CD4-positive, CD25-positive, alpha-beta regulatory T cell (primary cell): ENCODE measurements at regions not wholly inside any gene's neighbourhood (a gene's known extent, or its start where the extent isn't known, plus 50 kb on each side); places are given as distances from the start of the nearest gene placed in this dataset.

Source experiments
- ATAC-seq, 2 donors: fragments of 150-1000 bp; cut with Tn5 transposase; one replicate each; pipeline ENCODE4 v1.10.0; 2021; ENCODE audit warnings: low read depth in 2 of 2, moderate number of reproducible peaks in 2 of 2, moderate library complexity in 1 of 2
- DNase-seq, 3 donors: peaks; one replicate each; pipeline versions ENCODE4 v3.0.0 to v3.0.0-alpha.2; 2012 to 2022; ENCODE audit warnings: mixed read lengths in 1 of 3
- H3K27ac ChIP-seq: one replicate; pipeline ENCODE4 v1.7.0; 2013; ENCODE audit warnings: mild to moderate bottlenecking, low read length; ENCODE audit not compliant: insufficient read depth, poor library complexity, severe bottlenecking
- H3K27me3 ChIP-seq: one replicate; pipeline ENCODE4 v1.7.0; 2013; ENCODE audit warnings: low read length; ENCODE audit not compliant: control insufficient read depth, insufficient read depth
- H3K36me3 ChIP-seq: one replicate; pipeline ENCODE4 v1.7.0; 2013; ENCODE audit warnings: mild to moderate bottlenecking, low read length, moderate library complexity; ENCODE audit not compliant: control insufficient read depth, insufficient read depth
- H3K4me1 ChIP-seq: 2 replicates; pipeline ENCODE4 v1.7.0; 2013; ENCODE audit warnings: mild to moderate bottlenecking, low read length; ENCODE audit not compliant: insufficient read depth, control insufficient read depth, poor library complexity, severe bottlenecking
- H3K4me3 ChIP-seq: one replicate; pipeline ENCODE4 v1.7.0; 2013; ENCODE audit warnings: low read depth, mild to moderate bottlenecking, low read length, moderate library complexity
- H3K9me3 ChIP-seq, 2 experiments: 1 replicate in 1 of 2; 2 replicates in 1 of 2; pipeline ENCODE4 v1.7.0; 2013; ENCODE audit warnings: low read length in 2 of 2, mild to moderate bottlenecking in 1 of 2, moderate library complexity in 1 of 2; ENCODE audit not compliant: control insufficient read depth in 2 of 2
- H3K27ac Mint-ChIP-seq, 3 donors: one replicate each; pipeline ENCODE4 v1.8.0; 2020 to 2022; ENCODE audit warnings: mild to moderate bottlenecking in 3 of 3, mixed read lengths in 3 of 3, moderate library complexity in 2 of 3
- H3K27me3 Mint-ChIP-seq: one replicate; pipeline ENCODE4 v1.8.0; 2022; ENCODE audit warnings: mild to moderate bottlenecking, mixed read lengths
- H3K36me3 Mint-ChIP-seq: one replicate; pipeline ENCODE4 v1.8.0; 2020; ENCODE audit warnings: mixed read lengths
- H3K4me1 Mint-ChIP-seq, 4 donors: one replicate each; pipeline ENCODE4 v1.8.0; 2020 to 2022; ENCODE audit warnings: mixed read lengths in 4 of 4, mild to moderate bottlenecking in 1 of 4
- H3K4me3 Mint-ChIP-seq, 4 donors: one replicate each; pipeline ENCODE4 v1.8.0; 2020 to 2022; ENCODE audit warnings: mild to moderate bottlenecking in 4 of 4, mixed read lengths in 4 of 4, moderate library complexity in 3 of 4
- H3K9me3 Mint-ChIP-seq, 7 donors: one replicate each; pipeline ENCODE4 v1.8.0; 2020 to 2022; ENCODE audit warnings: mixed read lengths in 7 of 7, mild to moderate bottlenecking in 3 of 7, moderate library complexity in 2 of 7

GRCh38 chr1:9179463-9180110, 50.7 kb upstream of the GPR157 start:
- Mint-ChIP-seq H3K9me3 (no peaks in the 10 kb centered on the region), H3K27ac (no peak overlapping the region), H3K27me3 (peaks cover 33% of the 10 kb centered on the region), H3K4me1 (peaks cover 0 to 17% (median 9%) of the 10 kb centered on the region in 4 donors), H3K36me3 (no peaks in the 10 kb centered on the region), H3K4me3 (no peak overlapping the region)
- Histone ChIP-seq H3K4me3 (no peak overlapping the region), H3K36me3 (no peaks in the 10 kb centered on the region), H3K27ac (no peak overlapping the region), H3K27me3 (peaks cover 5% of the 10 kb centered on the region), H3K4me1 (peaks cover 20% of the 10 kb centered on the region), H3K9me3 (no peaks in the 10 kb centered on the region)
- no peak for ATAC-seq
- no peak for DNase-seq

DNA sequence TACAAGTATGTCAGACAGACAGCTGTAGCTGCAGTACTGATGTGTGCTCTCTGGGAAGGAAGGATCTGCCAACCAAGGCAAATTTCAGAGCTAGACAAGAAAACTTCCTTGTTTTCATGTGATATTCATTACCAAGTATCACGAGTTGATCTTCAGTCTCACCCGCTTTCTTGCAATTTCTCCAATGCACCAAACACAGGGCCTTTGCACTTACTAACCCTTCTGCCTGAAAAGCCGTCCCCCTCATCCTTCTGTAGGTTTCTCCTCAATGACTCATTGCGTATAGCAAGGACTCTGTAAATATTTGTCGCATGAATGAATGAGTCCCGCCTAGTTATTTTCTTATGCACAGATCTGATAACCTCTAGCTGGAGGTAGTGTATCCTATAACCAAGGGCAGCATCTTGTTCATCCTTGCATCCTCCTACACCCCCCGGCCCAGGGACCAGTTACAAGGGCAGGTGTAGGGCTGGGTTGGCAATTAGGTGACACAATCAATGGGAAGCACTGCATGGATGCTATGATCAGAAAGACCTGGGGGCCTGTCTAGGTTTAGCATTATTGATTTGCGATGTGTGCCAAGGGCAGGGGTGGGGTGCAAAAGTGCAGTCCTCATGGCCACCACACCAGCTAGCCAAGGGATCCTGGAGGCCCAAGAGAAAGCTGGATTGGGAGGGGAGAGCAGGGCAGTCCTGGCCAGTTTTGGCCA, 51.4 kb upstream of the GPR157 start:
- H3K4me1 Mint-ChIP-seq = peaks cover 0 to 19% (median 9%) of the 10 kb centered on the region in 4 donors
- H3K4me1 ChIP-seq = peaks cover 20% of the 10 kb centered on the region
- H3K9me3 Mint-ChIP-seq = no peaks in the 10 kb centered on the region
- no peak for ATAC-seq
- H3K36me3 Mint-ChIP-seq = no peaks in the 10 kb centered on the region
- no peak overlapping the region for H3K4me3 ChIP-seq
- H3K36me3 ChIP-seq = no peaks in the 10 kb centered on the region
- peak overlapping the region in 1 of 3 donors; percentile 39 for H3K27ac Mint-ChIP-seq
- H3K9me3 ChIP-seq = no peaks in the 10 kb centered on the region
- DNase-seq = no peak
- H3K27ac ChIP-seq = no peak overlapping the region
- peaks cover 31% of the 10 kb centered on the region for H3K27me3 Mint-ChIP-seq
- H3K27me3 ChIP-seq = peaks cover 5% of the 10 kb centered on the region
- H3K4me3 Mint-ChIP-seq = peak overlapping the region in 1 of 4 donors; percentile 79

- Mint-ChIP-seq H3K4me1 (peaks cover 0 to 19% (median 9%) of the 10 kb centered on the region in 4 donors), H3K27me3 (peaks cover 30% of the 10 kb centered on the region), H3K36me3 (no peaks in the 10 kb centered on the region), H3K9me3 (no peaks in the 10 kb centered on the region), H3K4me3 (peak overlapping the region; percentile 58 to 80 (median 69)), H3K27ac (peak overlapping the region in 1 of 3 donors; percentile 38)
- peaks cover 20% of the 10 kb centered on the region for H3K4me1 ChIP-seq
- H3K4me3 ChIP-seq = peak overlapping the region; percentile 68
- DNase-seq = peak; percentile 52 to 70 (median 59)
- no peaks in the 10 kb centered on the region for H3K36me3 ChIP-seq
- no peak overlapping the region for H3K27ac ChIP-seq
- no peaks in the 10 kb centered on the region for H3K9me3 ChIP-seq
- peaks cover 5% of the 10 kb centered on the region for H3K27me3 ChIP-seq
- ATAC-seq = peak in 1 of 2 donors; percentile 62
Measured at GRCh38 chr1:9181176-9181906, 52.4 kb upstream of the GPR157 start.

DNA sequence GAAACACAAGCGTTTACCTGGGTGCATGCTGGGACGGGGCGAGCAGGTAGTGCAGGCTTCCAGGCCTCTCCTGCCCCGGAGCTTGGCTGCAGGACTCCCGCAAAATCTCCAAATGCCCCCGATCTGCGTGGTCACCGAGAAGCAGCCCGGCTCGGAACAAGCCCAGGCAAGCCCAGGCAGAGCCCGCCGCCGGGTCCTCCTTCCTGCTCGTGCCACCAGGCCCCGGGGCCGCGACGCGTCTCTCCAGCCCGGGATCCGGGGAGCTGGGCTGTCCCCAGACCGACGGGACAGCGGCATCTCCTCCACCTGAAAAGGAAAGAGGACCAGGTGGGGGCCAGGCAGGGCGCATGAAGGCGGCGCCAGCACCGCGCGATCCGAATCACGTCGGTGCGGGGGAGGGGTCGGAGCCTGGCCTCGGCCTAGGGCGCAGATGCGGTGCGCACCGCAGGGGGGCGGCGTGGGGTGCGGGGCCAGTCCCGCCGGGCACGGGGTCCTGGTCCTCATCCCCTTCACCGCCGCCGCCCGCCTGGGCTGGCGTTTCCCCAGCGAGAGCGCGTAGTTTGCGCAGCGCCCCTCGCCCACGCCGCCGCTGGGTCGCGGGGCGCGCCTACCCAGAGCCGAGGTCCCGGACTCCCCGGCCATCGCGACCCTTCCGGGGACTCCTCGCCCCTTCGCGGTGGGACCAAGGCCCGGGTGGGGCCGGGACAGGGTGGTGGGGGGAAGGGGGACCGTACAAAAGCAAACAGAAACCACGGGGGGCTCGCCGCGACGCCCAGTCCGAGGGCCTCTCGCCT, 52.4 kb upstream of the H6PD start:
- no peaks in the 10 kb centered on the region for H3K36me3 Mint-ChIP-seq
- peaks cover 0 to 19% (median 9%) of the 10 kb centered on the region in 4 donors for H3K4me1 Mint-ChIP-seq
- H3K27me3 ChIP-seq = peaks cover 5% of the 10 kb centered on the region
- DNase-seq = peak in 1 of 3 donors; percentile 64
- no peaks in the 10 kb centered on the region for H3K36me3 ChIP-seq
- no peaks in the 10 kb centered on the region for H3K9me3 ChIP-seq
- H3K27ac Mint-ChIP-seq = no peak overlapping the region
- H3K27me3 Mint-ChIP-seq = peaks cover 33% of the 10 kb centered on the region
- peaks cover 0 to 1% (median 0%) of the 10 kb centered on the region in 7 donors for H3K9me3 Mint-ChIP-seq
- H3K4me3 ChIP-seq = peak overlapping the region; percentile 68
- H3K27ac ChIP-seq = no peak overlapping the region
- ATAC-seq = peak in 1 of 2 donors; percentile 13
- H3K4me3 Mint-ChIP-seq = peak overlapping the region; percentile 58 to 80 (median 69)
- H3K4me1 ChIP-seq = peaks cover 20% of the 10 kb centered on the region

GRCh38 chr1:9182784-9183257, 51.8 kb upstream of the H6PD start:
- Mint-ChIP-seq H3K4me1 (peaks cover 0 to 19% (median 9%) of the 10 kb centered on the region in 4 donors), H3K27ac (no peak overlapping the region), H3K9me3 (peaks cover 0 to 1% (median 0%) of the 10 kb centered on the region in 7 donors), H3K27me3 (peaks cover 37% of the 10 kb centered on the region), H3K36me3 (no peaks in the 10 kb centered on the region), H3K4me3 (peak overlapping the region in 2 of 4 donors; percentile 44 to 59)
- ATAC-seq (no peak), DNase-seq (peak in 1 of 3 donors; percentile 32)
- peaks cover 5% of the 10 kb centered on the region for H3K27me3 ChIP-seq
- no peaks in the 10 kb centered on the region for H3K36me3 ChIP-seq
- no peaks in the 10 kb centered on the region for H3K9me3 ChIP-seq
- H3K27ac ChIP-seq = no peak overlapping the region
- H3K4me1 ChIP-seq = peaks cover 20% of the 10 kb centered on the region
- no peak overlapping the region for H3K4me3 ChIP-seq

- Mint-ChIP-seq H3K9me3 (peaks cover 0 to 1% (median 0%) of the 10 kb centered on the region in 7 donors), H3K27ac (no peak overlapping the region), H3K4me3 (peak overlapping the region in 2 of 4 donors; percentile 21 to 36), H3K4me1 (peaks cover 0 to 19% (median 9%) of the 10 kb centered on the region in 4 donors), H3K36me3 (no peaks in the 10 kb centered on the region), H3K27me3 (peaks cover 37% of the 10 kb centered on the region)
- no peaks in the 10 kb centered on the region for H3K36me3 ChIP-seq
- H3K9me3 ChIP-seq = no peaks in the 10 kb centered on the region
- DNase-seq (no peak), ATAC-seq (no peak)
- H3K27ac ChIP-seq = no peak overlapping the region
- peaks cover 20% of the 10 kb centered on the region for H3K4me1 ChIP-seq
- H3K27me3 ChIP-seq = peaks cover 5% of the 10 kb centered on the region
- no peak overlapping the region for H3K4me3 ChIP-seq
Measured at GRCh38 chr1:9183441-9183840, 51.1 kb upstream of the H6PD start.

DNA sequence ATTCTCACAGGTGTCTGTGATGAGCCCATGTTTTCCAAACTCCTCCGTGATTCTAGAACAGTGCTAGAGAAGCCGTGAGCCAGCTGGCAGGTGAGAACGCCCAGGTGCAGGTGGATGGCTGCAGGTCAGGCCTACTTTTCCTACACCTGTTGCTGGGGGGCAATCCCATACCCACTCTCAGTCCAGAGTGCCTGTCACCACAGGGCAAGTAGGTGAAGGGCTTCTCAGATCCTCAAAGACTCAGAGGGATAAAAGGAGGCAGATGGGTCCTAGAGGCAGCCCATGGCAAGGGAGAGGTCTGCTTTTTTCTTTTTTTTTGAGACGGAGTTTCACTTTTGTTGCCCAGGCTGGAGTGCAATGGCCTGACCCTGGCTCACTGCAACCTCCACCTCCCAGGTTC, 50.7 kb upstream of the H6PD start:
- Histone ChIP-seq H3K27me3 (peaks cover 5% of the 10 kb centered on the region), H3K27ac (no peak overlapping the region), H3K9me3 (no peaks in the 10 kb centered on the region), H3K4me3 (no peak overlapping the region), H3K4me1 (peaks cover 20% of the 10 kb centered on the region), H3K36me3 (no peaks in the 10 kb centered on the region)
- no peak for ATAC-seq
- DNase-seq = no peak
- Mint-ChIP-seq H3K9me3 (peaks cover 0 to 2% (median 0%) of the 10 kb centered on the region in 7 donors), H3K4me1 (peaks cover 0 to 19% (median 9%) of the 10 kb centered on the region in 4 donors), H3K27ac (no peak overlapping the region), H3K4me3 (no peak overlapping the region), H3K27me3 (peaks cover 37% of the 10 kb centered on the region), H3K36me3 (no peaks in the 10 kb centered on the region)
